ENCODE measurements at regions not wholly inside any gene's neighbourhood (a gene's known extent, or its start where the extent isn't known, plus 50 kb on each side); places are given as distances from the start of the nearest gene placed in this dataset.
A peak's percentile ranks its signal among the peaks of the same experiment; 100 is the strongest.
"Not testable (repeated sequence)": the region's sequence is repeated elsewhere in the genome, so short reads cannot be mapped to it uniquely, and the experiment has no call there.

DNA sequence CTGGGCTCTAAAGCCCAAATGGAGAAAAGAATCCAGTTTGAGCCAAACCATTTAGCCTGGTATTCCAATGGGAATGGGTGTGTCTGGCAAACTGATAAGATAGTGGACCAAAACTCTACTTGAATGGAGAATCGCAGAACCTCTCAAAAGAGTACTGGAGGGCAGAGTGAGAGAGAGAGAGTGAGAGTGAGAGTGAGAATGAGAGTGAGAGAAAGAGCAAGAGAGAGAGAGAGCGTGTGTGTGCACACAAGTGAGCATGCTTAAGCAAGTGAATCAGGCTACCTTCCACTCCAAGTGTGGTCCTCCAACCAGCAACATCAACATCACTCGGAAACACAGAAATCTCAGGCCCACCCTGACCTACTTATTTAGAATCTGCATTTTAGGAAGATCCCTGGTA lies 58.8 kb downstream of the UQCRFS1 start:
- Histone ChIP-seq H3K27ac (no peak overlapping the region), H3K4me3 (no peak overlapping the region), H3K4me1 (replicated peaks in 1 of 2) (no peaks in the 10 kb centered on the region)
- in situ Hi-C loops (cut with MboI; ENCODE audit: low pct_unique_long_range_greater_than_20kb in 2 of 9, low sequenced_read_pairs in 9 of 9, unreplicated experiment in 9 of 9): no loop called here
- no peak for ATAC-seq (replicated peaks in 6 of 8)
- 11 to 80% (median 55%) methylated on average over 1 to 3 of the region's 3 CpGs; no CpG with 5 or more reads in 2 of the 10 experiments for WGBS, 10 experiments

DNA sequence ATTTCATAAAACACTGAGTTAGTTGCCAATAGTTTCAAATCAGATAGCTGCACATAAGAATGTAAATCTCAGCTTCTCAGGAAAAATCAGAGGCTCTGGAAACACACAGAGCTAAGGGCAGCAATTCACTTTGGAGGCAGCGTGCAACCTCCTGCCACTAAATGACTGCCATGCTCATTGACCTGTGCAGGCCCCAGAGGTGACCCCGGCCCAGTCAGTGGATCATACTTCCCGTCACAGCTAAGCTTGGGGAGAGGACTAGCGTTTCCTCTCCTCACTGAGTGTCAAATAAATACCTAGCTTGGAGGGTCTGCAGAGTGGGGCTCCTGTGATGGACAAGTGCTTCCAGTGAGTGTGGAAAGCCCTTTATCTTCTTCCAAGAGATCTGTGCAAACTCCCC lies 67.2 kb downstream of the UQCRFS1 start:
- Histone ChIP-seq H3K4me1 (replicated peaks in 1 of 2) (peaks cover 8 to 14% of the 10 kb centered on the region in 2 donors), H3K27ac (peak overlapping the region; percentile 4 to 13), H3K4me3 (no peak overlapping the region)
- peak in 2 of 8 experiments; percentile 23 to 29 for ATAC-seq (replicated peaks in 6 of 8)
- 0 to 71% (median 21%) methylated on average over 1 to 4 of the region's 4 CpGs; no CpG with 5 or more reads in 5 of the 10 experiments for WGBS, 10 experiments
- in situ Hi-C loops (cut with MboI; ENCODE audit: low pct_unique_long_range_greater_than_20kb in 2 of 9, low sequenced_read_pairs in 9 of 9, unreplicated experiment in 9 of 9): no loop called here

DNA sequence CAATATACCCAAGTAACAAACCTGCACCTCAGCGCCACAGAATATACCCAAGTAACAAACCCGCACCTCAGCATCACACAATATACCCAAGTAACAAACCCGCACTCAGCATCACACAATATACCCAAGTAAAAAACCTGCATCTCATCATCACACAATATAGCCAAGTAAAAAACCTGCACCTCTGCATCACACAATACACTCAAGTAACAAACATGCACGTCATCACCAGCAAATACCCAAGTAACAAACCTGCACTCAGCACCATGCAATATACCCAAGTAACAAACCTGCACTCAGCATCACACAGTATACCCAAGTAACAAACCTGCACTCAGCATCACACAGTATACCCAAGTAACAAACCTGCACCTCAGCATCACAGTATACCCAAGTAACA lies 69.8 kb downstream of the UQCRFS1 start:
- Histone ChIP-seq H3K4me1 (replicated peaks in 1 of 2) (peaks cover 8 to 14% of the 10 kb centered on the region in 2 donors), H3K4me3 (no peak overlapping the region), H3K27ac (no peak overlapping the region)
- in situ Hi-C loops (cut with MboI; ENCODE audit: low pct_unique_long_range_greater_than_20kb in 2 of 9, low sequenced_read_pairs in 9 of 9, unreplicated experiment in 9 of 9): no loop called here
- ATAC-seq (replicated peaks in 6 of 8): no peak
- WGBS, 10 experiments: 50 to 100% (median 82%) methylated on average over 1 to 4 of the region's 4 CpGs; no CpG with 5 or more reads in 2 of the 10 experiments

DNA sequence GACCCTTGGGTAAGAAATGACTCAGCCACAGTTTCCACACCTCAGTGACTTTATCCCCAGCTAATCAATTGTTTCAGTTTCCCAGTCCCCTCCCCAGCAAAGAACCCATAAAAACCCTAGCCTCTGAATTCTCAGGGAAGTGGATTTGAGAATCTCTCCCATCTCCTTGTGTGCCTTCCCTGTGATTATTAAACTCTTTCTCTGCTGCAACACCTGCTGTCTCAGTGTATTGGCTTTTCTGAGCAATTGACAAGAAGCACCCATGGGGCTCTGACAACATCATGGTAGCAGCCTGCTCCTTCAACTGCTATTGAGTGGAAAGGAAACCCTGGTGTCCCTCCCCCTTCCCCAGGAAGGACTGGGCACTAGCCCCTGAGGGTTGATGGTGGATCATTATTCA lies 73.7 kb downstream of the UQCRFS1 start:
- ATAC-seq (replicated peaks in 6 of 8): no peak
- in situ Hi-C loops (cut with MboI; ENCODE audit: low pct_unique_long_range_greater_than_20kb in 2 of 9, low sequenced_read_pairs in 9 of 9, unreplicated experiment in 9 of 9): no loop called here
- no peak overlapping the region for H3K4me3 ChIP-seq
- no peaks in the 10 kb centered on the region for H3K4me1 ChIP-seq (replicated peaks in 1 of 2)
- H3K27ac ChIP-seq: no peak overlapping the region

- H3K4me1 ChIP-seq (replicated peaks in 1 of 2); H3K27ac ChIP-seq; ATAC-seq (replicated peaks in 6 of 8); H3K4me3 ChIP-seq; in situ Hi-C loops (cut with MboI; ENCODE audit: low pct_unique_long_range_greater_than_20kb in 2 of 9, low sequenced_read_pairs in 9 of 9, unreplicated experiment in 9 of 9): not testable (repeated sequence)
- WGBS, 10 experiments: 0 to 93% (median 60%) methylated on average over 1 to 2 of the region's 3 CpGs; no CpG with 5 or more reads in 7 of the 10 experiments
These were observed 74.7 kb downstream of the UQCRFS1 start for GRCh38 chr19:29138206-29138605.

GRCh38 chr19:29131456-29131855 lies 81.5 kb downstream of the UQCRFS1 start:
- Histone ChIP-seq H3K4me3 (no peak overlapping the region), H3K27ac (no peak overlapping the region), H3K4me1 (replicated peaks in 1 of 2) (peaks cover 0 to 14% of the 10 kb centered on the region in 2 donors)
- ATAC-seq (replicated peaks in 6 of 8): no peak
- in situ Hi-C loops (cut with MboI; ENCODE audit: low pct_unique_long_range_greater_than_20kb in 2 of 9, low sequenced_read_pairs in 9 of 9, unreplicated experiment in 9 of 9): no loop called here
- 0 to 60% (median 13%) methylated on average over 1 to 2 of the region's 2 CpGs; no CpG with 5 or more reads in 3 of the 10 experiments for WGBS, 10 experiments

DNA sequence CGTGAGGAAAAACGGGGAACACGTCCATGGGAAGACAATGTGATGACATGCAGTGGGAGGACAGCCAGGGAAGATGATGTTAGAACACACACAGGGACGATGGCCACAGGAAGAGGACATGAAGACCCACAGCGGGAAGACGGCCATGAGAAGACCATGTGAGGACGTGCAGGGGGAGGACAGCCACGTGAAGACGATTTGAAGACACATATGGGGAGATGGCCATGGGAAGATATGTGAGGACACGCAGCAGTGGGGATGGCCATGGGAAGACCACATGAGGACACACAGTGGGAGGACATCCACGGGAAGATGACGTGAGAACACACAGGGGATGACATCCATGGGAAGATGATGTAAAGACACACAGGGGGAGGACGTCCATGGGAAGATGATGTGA lies 83.8 kb downstream of the UQCRFS1 start:
- WGBS, 10 experiments: 14 to 78% (median 69%) methylated on average over 3 to 12 of the region's 13 CpGs; no CpG with 5 or more reads in 2 of the 10 experiments
- H3K4me3 ChIP-seq: no peak overlapping the region
- H3K27ac ChIP-seq: no peak overlapping the region
- peaks cover 0 to 17% of the 10 kb centered on the region in 2 donors for H3K4me1 ChIP-seq (replicated peaks in 1 of 2)
- in situ Hi-C loops (cut with MboI; ENCODE audit: low pct_unique_long_range_greater_than_20kb in 2 of 9, low sequenced_read_pairs in 9 of 9, unreplicated experiment in 9 of 9): no loop called here
- no peak for ATAC-seq (replicated peaks in 6 of 8)

DNA sequence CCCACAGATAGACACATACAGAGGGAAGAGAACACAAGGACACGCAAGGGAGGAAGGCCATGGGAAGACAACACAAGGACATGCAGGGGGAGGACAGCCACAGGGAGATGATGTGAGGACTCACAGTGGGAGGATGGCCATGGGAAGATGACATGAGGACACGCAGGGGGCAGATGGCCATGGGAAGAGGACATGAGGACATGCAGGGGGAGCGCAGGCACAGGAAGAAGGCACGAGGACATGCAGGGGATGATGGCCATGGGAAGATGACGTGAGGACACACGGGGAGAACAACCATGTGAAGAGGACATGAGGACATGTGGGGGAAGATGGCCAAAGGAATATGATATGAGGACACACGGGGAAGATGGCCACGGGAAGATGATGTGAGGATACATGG lies 84.7 kb downstream of the UQCRFS1 start:
- no peak for ATAC-seq (replicated peaks in 6 of 8)
- 29 to 100% (median 68%) methylated on average over 1 to 8 of the region's 8 CpGs for WGBS, 10 experiments
- in situ Hi-C loops (cut with MboI; ENCODE audit: low pct_unique_long_range_greater_than_20kb in 2 of 9, low sequenced_read_pairs in 9 of 9, unreplicated experiment in 9 of 9): no loop called here
- H3K4me1 ChIP-seq (replicated peaks in 1 of 2): peaks cover 0 to 17% of the 10 kb centered on the region in 2 donors
- H3K4me3 ChIP-seq: no peak overlapping the region
- no peak overlapping the region for H3K27ac ChIP-seq

DNA sequence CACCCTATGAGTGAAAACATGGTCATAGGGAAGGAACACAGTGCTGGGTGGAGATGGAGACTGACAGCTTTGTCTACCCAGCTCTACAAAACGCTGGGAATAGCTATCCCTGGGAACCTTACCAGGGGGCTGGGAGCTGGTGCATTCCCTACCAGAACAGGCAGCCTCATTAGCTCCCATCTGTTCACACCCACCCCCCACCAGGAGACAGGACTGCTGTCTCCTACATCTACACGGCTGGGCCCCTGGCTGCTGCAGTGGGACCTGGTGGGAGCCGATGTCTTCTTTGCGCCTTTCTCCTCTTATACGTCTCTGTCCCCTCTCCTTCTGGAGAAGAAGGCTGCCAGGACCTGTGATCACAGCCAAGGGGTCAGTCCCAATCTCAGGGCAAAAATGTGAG lies 90.8 kb downstream of the UQCRFS1 start:
- in situ Hi-C loops (cut with MboI; ENCODE audit: low pct_unique_long_range_greater_than_20kb in 2 of 9, low sequenced_read_pairs in 9 of 9, unreplicated experiment in 9 of 9): no loop called here
- 0 to 100% (median 60%) methylated on average over 1 to 3 of the region's 5 CpGs; no CpG with 5 or more reads in 5 of the 10 experiments for WGBS, 10 experiments
- H3K4me3 ChIP-seq: no peak overlapping the region
- H3K4me1 ChIP-seq (replicated peaks in 1 of 2): peaks cover 38 to 49% of the 10 kb centered on the region in 2 donors
- no peak for ATAC-seq (replicated peaks in 6 of 8)
- no peak overlapping the region for H3K27ac ChIP-seq

GRCh38 chr19:29121684-29122083 lies 91.3 kb downstream of the UQCRFS1 start:
- 0 to 100% (median 31%) methylated on average over 1 to 3 of the region's 3 CpGs; no CpG with 5 or more reads in 4 of the 10 experiments for WGBS, 10 experiments
- ATAC-seq (replicated peaks in 6 of 8): peak in 2 of 8 experiments; percentile 84 to 90
- Histone ChIP-seq H3K27ac (peak overlapping the region in 1 of 2 donors; percentile 57), H3K4me3 (no peak overlapping the region), H3K4me1 (replicated peaks in 1 of 2) (peaks cover 38 to 46% of the 10 kb centered on the region in 2 donors)
- in situ Hi-C loops (cut with MboI; ENCODE audit: low pct_unique_long_range_greater_than_20kb in 2 of 9, low sequenced_read_pairs in 9 of 9, unreplicated experiment in 9 of 9): no loop called here

GRCh38 chr19:29120466-29120865 lies 92.5 kb downstream of the UQCRFS1 start:
- 34 to 90% (median 40%) methylated on average over 1 to 4 of the region's 6 CpGs; no CpG with 5 or more reads in 5 of the 10 experiments for WGBS, 10 experiments
- ATAC-seq (replicated peaks in 6 of 8): peak in 5 of 8 experiments; percentile 88 to 94 (median 91)
- in situ Hi-C loops (cut with MboI; ENCODE audit: low pct_unique_long_range_greater_than_20kb in 2 of 9, low sequenced_read_pairs in 9 of 9, unreplicated experiment in 9 of 9): no loop called here
- Histone ChIP-seq H3K27ac (peak overlapping the region; percentile 73 to 76), H3K4me1 (replicated peaks in 1 of 2) (peaks cover 38 to 42% of the 10 kb centered on the region in 2 donors), H3K4me3 (no peak overlapping the region)

DNA sequence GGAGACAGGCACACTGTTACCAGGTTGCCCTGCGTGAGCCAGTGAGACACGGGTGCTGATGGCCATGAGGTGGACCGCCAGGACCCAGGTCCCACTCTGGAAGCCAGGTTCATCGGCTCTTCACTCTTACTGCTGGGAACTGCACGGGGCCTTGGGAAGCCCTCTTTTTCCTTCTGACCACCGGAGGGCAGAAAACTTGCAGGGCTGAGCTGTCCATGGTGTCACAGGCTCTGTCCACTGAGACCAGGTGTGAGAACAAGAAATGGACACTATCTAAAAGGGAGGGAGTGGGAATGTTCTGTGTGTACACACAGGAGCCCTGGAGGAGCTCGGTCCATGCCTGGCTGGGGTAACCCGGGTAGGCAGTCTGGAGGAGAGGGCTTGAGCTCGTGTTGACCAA lies 93.4 kb downstream of the UQCRFS1 start:
- Histone ChIP-seq H3K4me1 (replicated peaks in 1 of 2) (peaks cover 38 to 42% of the 10 kb centered on the region in 2 donors), H3K4me3 (no peak overlapping the region), H3K27ac (peak overlapping the region; percentile 70 to 76)
- peak in 4 of 8 experiments; percentile 23 to 50 (median 36) for ATAC-seq (replicated peaks in 6 of 8)
- 13 to 100% (median 60%) methylated on average over 1 to 5 of the region's 9 CpGs; no CpG with 5 or more reads in 2 of the 10 experiments for WGBS, 10 experiments
- in situ Hi-C loops (cut with MboI; ENCODE audit: low pct_unique_long_range_greater_than_20kb in 2 of 9, low sequenced_read_pairs in 9 of 9, unreplicated experiment in 9 of 9): no loop called here

- peaks cover 38 to 42% of the 10 kb centered on the region in 2 donors for H3K4me1 ChIP-seq (replicated peaks in 1 of 2)
- ATAC-seq (replicated peaks in 6 of 8): no peak
- peak overlapping the region in 1 of 2 donors; percentile 10 for H3K27ac ChIP-seq
- H3K4me3 ChIP-seq: no peak overlapping the region
- in situ Hi-C loops (cut with MboI; ENCODE audit: low pct_unique_long_range_greater_than_20kb in 2 of 9, low sequenced_read_pairs in 9 of 9, unreplicated experiment in 9 of 9): no loop called here
- 0 to 100% (median 88%) methylated on average over 1 to 2 of the region's 3 CpGs; no CpG with 5 or more reads in 3 of the 10 experiments for WGBS, 10 experiments
These were observed 94.6 kb downstream of the UQCRFS1 start for GRCh38 chr19:29118389-29118788.

DNA sequence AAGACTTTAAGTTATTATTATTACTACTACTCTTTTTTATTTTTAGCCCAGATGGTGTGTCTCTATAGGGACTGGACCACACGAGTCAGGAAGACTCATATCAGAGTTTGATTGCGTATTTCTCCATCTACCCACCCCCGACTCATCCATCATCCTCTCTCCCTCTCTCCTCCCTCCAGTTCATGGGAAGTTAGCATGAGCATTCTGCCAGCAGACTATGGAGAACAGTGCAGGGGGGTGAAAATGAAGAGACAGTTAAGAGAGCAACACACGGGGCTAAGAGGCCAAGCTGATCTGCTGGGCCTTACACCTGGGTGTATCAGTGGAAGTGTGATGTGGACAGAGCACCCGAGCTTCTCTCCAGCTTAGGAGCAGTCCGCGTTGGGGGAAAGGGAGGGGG lies 95.0 kb downstream of the UQCRFS1 start:
- ATAC-seq (replicated peaks in 6 of 8): peak in 4 of 8 experiments; percentile 2 to 36 (median 17)
- in situ Hi-C loops (cut with MboI; ENCODE audit: low pct_unique_long_range_greater_than_20kb in 2 of 9, low sequenced_read_pairs in 9 of 9, unreplicated experiment in 9 of 9): no loop called here
- peaks cover 38 to 42% of the 10 kb centered on the region in 2 donors for H3K4me1 ChIP-seq (replicated peaks in 1 of 2)
- no peak overlapping the region for H3K4me3 ChIP-seq
- no peak overlapping the region for H3K27ac ChIP-seq
- 20 to 100% (median 37%) methylated on average over 1 to 5 of the region's 7 CpGs; no CpG with 5 or more reads in 2 of the 10 experiments for WGBS, 10 experiments

All from motor neuron (in vitro differentiated cells).